OCI-LY1 (cell line): ENCODE measurements at regions not wholly inside any gene's neighbourhood (a gene's known extent, or its start where the extent isn't known, plus 50 kb on each side); places are given as distances from the start of the nearest gene placed in this dataset.

Source experiments
- EZH2 ChIP-seq: fragments of 200-600 bp; sonication (generic), shearing (Covaris generic); IDR thresholded peaks from 2 replicates; pipeline ENCODE4 v1.8.0; 2017; ENCODE audit warnings: borderline replicate concordance, mixed run types, mild to moderate bottlenecking, antibody characterized with exemption, low read length, moderate library complexity, mixed read lengths
- TF ChIP-seq, protein P1 (sequence below): fragments of 200-600 bp; sonication (generic), shearing (Covaris generic); IDR thresholded peaks from 2 replicates; pipeline ENCODE4 v1.5.1; 2017; ENCODE audit warnings: mild to moderate bottlenecking, antibody characterized with exemption, low read length, moderate library complexity, mixed read lengths

DNA sequence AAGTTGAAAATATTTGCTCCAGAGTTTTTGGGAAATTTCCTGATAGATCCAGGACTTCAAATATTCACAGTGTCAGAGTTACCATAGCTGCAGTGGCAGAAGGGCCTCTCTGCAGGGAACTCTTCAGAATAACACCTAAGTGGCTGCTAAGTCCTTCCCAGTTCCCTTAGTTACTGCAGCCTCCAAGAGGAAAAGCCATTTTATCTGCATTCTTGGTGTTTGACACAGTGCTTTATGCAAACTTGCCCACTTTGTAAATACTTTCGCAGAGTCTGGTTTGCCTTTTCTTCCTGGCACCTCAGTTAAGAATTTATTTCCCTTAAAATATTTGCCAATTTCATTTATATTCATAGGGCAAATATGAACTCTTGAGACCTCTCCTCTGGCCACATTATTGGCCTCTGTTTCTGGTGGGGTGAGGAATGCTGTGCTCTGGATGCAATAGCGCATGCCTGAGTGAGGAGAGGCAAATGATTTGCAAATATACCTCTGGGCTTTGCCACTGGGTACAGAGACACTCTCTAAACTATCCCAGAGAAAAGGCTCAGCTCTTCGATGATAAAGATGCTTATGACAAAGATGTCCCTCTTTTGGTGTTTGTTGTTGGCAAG lies 566.3 kb upstream of the NR3C2 start:
- no peak for TF ChIP-seq EZH2
- TF ChIP-seq, protein P1, sequence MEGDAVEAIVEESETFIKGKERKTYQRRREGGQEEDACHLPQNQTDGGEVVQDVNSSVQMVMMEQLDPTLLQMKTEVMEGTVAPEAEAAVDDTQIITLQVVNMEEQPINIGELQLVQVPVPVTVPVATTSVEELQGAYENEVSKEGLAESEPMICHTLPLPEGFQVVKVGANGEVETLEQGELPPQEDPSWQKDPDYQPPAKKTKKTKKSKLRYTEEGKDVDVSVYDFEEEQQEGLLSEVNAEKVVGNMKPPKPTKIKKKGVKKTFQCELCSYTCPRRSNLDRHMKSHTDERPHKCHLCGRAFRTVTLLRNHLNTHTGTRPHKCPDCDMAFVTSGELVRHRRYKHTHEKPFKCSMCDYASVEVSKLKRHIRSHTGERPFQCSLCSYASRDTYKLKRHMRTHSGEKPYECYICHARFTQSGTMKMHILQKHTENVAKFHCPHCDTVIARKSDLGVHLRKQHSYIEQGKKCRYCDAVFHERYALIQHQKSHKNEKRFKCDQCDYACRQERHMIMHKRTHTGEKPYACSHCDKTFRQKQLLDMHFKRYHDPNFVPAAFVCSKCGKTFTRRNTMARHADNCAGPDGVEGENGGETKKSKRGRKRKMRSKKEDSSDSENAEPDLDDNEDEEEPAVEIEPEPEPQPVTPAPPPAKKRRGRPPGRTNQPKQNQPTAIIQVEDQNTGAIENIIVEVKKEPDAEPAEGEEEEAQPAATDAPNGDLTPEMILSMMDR, result no peak
